Astrocyte of the spinal cord (primary cell): ENCODE measurements at regions not wholly inside any gene's neighbourhood (a gene's known extent, or its start where the extent isn't known, plus 50 kb on each side); places are given as distances from the start of the nearest gene placed in this dataset.
"Not testable (repeated sequence)": the region's sequence is repeated elsewhere in the genome, so short reads cannot be mapped to it uniquely, and the experiment has no call there.

Experiments used
- DNase-seq: peaks from one replicate; pipeline ENCODE4 v3.0.0; 2011; ENCODE audit warnings: low read depth, low spot score
- H3K4me3 ChIP-seq: 2 replicates; pipeline ENCODE4 v1.5.1; 2011; ENCODE audit warnings: low read depth, mild to moderate bottlenecking, low read length, moderate library complexity
- CTCF ChIP-seq: IDR thresholded peaks from 2 replicates; pipeline ENCODE4 v1.5.1; 2012; ENCODE audit warnings: low read depth, mild to moderate bottlenecking, low read length, inconsistent platforms
- in situ Hi-C: cut with HindIII; loops from 2 replicates; pipeline ENCODE4 v1.10.0; 2017; ENCODE audit warnings: low sequenced_read_pairs

- no peak for DNase-seq
- TF ChIP-seq CTCF, result no peak
- in situ Hi-C loops, result no loop called here
- H3K4me3 ChIP-seq, result no peak overlapping the region
These were observed 220.1 kb downstream of the BCHE start for GRCh38 chr3:165617134-165617533.

GRCh38 chr3:165614337-165614736 is 222.9 kb downstream of the BCHE start:
- DNase-seq, result no peak
- no peak overlapping the region for H3K4me3 ChIP-seq
- in situ Hi-C loops, result no loop called here
- no peak for TF ChIP-seq CTCF

GRCh38 chr3:165613014-165613413 is 224.2 kb downstream of the BCHE start:
- no peak for DNase-seq
- no peak for TF ChIP-seq CTCF
- H3K4me3 ChIP-seq, result no peak overlapping the region
- in situ Hi-C loops, result no loop called here

- in situ Hi-C loops, result no loop called here
- no peak overlapping the region for H3K4me3 ChIP-seq
- no peak for TF ChIP-seq CTCF
- no peak for DNase-seq
These were observed 230.0 kb downstream of the BCHE start for GRCh38 chr3:165607221-165607620.

GRCh38 chr3:165603196-165603595 is 234.0 kb downstream of the BCHE start:
- no peak overlapping the region for H3K4me3 ChIP-seq
- in situ Hi-C loops, result no loop called here
- no peak for DNase-seq
- TF ChIP-seq CTCF, result no peak

- in situ Hi-C loops, H3K4me3 ChIP-seq, DNase-seq: not testable (repeated sequence)
These were observed 264.7 kb downstream of the BCHE start for GRCh38 chr3:165572566-165572965.

GRCh38 chr3:165568907-165569462 is 268.2 kb downstream of the BCHE start:
- no peak for DNase-seq
- TF ChIP-seq CTCF, result no peak
- in situ Hi-C loops, result no loop called here
- H3K4me3 ChIP-seq, result no peak overlapping the region
